BE2C (cell line): ENCODE measurements at regions not wholly inside any gene's neighbourhood (a gene's known extent, or its start where the extent isn't known, plus 50 kb on each side); places are given as distances from the start of the nearest gene placed in this dataset.

Source experiments
- DNase-seq: peaks from one replicate; pipeline ENCODE4 v3.0.0-alpha.2; 2020
- H3K27me3 ChIP-seq: fragments of 250-450 bp; sonication (Bioruptor Pico); 2 replicates; pipeline ENCODE4 v1.5.1; 2020; ENCODE audit warnings: mild to moderate bottlenecking
- H3K36me3 ChIP-seq: fragments of 250-450 bp; sonication (Bioruptor Pico); 2 replicates; pipeline ENCODE4 v1.5.1; 2020; ENCODE audit warnings: mild to moderate bottlenecking
- H3K4me1 ChIP-seq: fragments of 250-450 bp; sonication (Bioruptor Pico); 2 replicates; pipeline ENCODE4 v1.5.1; 2020
- H3K4me3 ChIP-seq: 2 replicates; pipeline ENCODE4 v1.5.1; 2011; ENCODE audit warnings: low read depth, low read length
- H3K9me3 ChIP-seq: fragments of 250-450 bp; sonication (Bioruptor Pico); 2 replicates; pipeline ENCODE4 v1.5.1; 2020
- TF ChIP-seq, protein P1 (sequence below): IDR thresholded peaks from 2 replicates; pipeline ENCODE4 v1.5.1; 2012; ENCODE audit warnings: mild to moderate bottlenecking, low read depth, low read length

DNA sequence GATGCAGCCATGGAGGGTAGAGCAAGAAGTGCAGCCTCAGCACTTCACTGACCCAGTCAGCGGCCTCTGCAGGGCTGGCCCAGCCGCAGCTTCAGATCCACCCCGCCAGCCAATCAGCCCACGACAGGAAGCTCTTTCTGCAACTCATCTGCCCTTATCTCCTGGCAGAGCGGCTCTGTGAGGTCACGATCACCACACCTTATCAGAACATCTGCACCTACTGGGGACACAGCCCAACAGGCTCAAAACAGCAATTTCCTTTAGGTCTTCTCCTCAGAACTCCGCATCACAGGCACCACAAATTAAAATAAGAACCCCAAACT is 287.3 kb downstream of the BCL11B start:
- no peak overlapping the region for H3K4me3 ChIP-seq
- no peaks in the 10 kb centered on the region for H3K4me1 ChIP-seq
- no peaks in the 10 kb centered on the region for H3K27me3 ChIP-seq
- no peak for DNase-seq
- no peaks in the 10 kb centered on the region for H3K36me3 ChIP-seq
- TF ChIP-seq, protein P1, sequence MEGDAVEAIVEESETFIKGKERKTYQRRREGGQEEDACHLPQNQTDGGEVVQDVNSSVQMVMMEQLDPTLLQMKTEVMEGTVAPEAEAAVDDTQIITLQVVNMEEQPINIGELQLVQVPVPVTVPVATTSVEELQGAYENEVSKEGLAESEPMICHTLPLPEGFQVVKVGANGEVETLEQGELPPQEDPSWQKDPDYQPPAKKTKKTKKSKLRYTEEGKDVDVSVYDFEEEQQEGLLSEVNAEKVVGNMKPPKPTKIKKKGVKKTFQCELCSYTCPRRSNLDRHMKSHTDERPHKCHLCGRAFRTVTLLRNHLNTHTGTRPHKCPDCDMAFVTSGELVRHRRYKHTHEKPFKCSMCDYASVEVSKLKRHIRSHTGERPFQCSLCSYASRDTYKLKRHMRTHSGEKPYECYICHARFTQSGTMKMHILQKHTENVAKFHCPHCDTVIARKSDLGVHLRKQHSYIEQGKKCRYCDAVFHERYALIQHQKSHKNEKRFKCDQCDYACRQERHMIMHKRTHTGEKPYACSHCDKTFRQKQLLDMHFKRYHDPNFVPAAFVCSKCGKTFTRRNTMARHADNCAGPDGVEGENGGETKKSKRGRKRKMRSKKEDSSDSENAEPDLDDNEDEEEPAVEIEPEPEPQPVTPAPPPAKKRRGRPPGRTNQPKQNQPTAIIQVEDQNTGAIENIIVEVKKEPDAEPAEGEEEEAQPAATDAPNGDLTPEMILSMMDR, result no peak
- H3K9me3 ChIP-seq, result no peaks in the 10 kb centered on the region

DNA sequence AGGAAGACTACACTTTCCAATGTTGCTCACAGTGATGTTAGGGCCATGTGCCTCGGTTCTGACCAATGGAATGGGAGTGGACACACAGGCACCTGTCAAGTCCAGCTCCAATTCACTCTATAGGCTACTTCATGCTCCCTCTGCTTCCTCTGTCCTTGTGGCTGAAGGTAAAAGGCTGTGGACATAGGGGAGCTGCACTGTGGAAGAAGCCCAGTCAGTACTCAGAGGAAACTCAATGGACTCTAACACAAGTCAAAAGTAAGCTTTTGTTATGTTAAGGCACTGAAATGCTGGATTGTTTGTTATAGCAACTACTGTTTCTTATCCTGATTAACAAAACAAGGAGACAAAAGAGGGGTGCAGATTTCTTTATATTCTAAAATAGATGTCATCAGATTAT is 278.2 kb downstream of the BCL11B start:
- no peaks in the 10 kb centered on the region for H3K9me3 ChIP-seq
- no peaks in the 10 kb centered on the region for H3K36me3 ChIP-seq
- H3K27me3 ChIP-seq, result no peaks in the 10 kb centered on the region
- TF ChIP-seq, protein P1, result no peak
- no peak for DNase-seq
- no peak overlapping the region for H3K4me3 ChIP-seq
- H3K4me1 ChIP-seq, result no peaks in the 10 kb centered on the region

DNA sequence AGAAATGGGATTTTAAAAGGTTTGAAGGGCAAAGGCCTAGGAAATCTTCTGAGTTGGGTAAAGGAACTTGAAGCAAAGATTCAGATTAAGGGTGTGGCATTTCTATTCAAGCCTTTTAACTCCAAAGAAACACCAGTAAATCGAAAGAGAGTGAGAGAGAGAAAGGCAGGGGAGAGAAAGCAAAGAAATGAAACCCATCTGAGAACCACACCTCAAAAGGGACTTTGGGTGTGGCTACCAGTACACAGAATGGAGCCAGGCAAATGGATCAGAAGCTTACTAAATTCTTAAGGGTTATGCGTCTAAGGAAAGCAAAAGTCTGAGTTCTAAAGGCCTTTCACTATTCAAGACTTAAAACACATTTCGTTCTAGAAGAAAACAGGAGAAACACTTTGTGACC is 277.4 kb downstream of the BCL11B start:
- Histone ChIP-seq H3K36me3 (no peaks in the 10 kb centered on the region), H3K4me3 (no peak overlapping the region), H3K9me3 (no peaks in the 10 kb centered on the region), H3K27me3 (no peaks in the 10 kb centered on the region), H3K4me1 (no peaks in the 10 kb centered on the region)
- no peak for DNase-seq
- TF ChIP-seq, protein P1, result no peak

DNA sequence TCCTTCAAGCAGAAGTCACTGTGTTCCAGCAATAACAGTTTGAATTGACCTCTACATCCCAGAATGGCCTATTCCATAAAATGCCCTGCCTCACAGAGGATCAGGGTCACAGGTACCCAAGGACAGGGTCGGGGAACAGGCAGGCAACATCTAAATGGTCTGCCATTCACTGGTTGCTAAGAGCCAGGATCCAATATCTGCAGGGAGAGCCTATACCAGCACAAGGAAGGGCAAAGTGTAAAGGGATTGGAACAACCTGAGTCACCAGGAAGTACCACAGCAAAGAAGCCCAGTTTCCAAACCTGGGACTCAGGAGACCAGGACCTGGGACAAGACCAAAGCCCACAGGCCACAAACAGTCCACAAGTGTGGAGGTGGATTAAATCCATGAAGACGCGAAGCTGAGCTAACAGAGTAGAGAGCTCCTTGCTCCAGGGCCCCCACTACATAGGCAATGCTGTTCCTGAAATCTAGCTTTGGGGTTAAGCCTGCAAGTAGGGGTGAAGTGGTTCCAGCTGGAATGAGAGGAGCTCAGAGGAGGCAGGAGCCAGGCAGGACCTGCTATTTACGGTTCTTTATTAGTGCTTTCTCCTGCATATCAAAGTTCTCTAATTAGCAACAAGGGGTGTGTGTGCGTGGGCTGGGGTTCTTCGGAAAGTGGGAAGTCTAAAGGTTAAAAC is 274.3 kb downstream of the BCL11B start:
- H3K9me3 ChIP-seq, result no peaks in the 10 kb centered on the region
- DNase-seq, result no peak
- no peaks in the 10 kb centered on the region for H3K36me3 ChIP-seq
- H3K27me3 ChIP-seq, result no peaks in the 10 kb centered on the region
- TF ChIP-seq, protein P1, result no peak
- H3K4me3 ChIP-seq, result no peak overlapping the region
- no peaks in the 10 kb centered on the region for H3K4me1 ChIP-seq

DNA sequence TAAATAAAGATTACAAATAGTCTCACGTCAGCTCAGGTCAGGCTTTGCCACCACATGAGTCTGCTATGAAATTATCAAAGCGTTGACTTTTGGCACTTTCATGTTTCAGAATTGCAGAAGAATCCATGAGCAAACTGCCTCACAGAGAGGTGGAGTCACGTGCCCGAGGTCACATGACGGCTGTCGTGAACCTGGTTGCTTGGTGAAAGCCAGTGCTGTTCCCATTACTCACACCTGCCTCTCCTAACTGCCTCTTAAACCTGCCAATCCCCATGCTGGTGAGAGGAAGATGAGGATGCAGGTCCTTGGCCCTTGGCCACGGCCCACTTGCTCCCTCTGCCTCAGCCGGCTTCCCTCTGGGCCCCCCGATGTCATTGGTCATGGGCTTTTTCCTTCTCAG is 272.7 kb downstream of the BCL11B start:
- no peak overlapping the region for H3K4me3 ChIP-seq
- H3K4me1 ChIP-seq, result no peaks in the 10 kb centered on the region
- TF ChIP-seq, protein P1, result no peak
- no peak for DNase-seq
- no peaks in the 10 kb centered on the region for H3K27me3 ChIP-seq
- H3K36me3 ChIP-seq, result no peaks in the 10 kb centered on the region
- H3K9me3 ChIP-seq, result no peaks in the 10 kb centered on the region

DNA sequence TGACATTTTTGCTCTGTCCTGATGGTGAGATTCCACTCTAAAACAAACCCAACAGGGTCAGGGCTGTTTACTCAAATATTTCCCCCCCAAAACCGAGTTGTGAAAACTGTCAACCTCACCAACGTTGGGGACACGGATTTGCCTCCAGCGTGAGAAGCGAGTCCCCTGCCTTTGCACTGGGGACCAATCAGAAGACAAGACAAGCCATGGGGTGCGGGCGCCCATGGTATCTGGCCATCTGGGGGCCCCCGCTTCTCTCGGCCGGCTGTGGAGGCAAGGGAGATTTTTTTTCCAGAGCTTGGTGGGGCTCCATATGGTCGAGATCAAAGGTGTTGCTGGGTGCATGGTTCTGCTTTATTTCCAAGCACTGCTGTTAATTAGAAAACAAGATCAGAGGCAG is 272.1 kb downstream of the BCL11B start:
- Histone ChIP-seq H3K4me3 (no peak overlapping the region), H3K9me3 (no peaks in the 10 kb centered on the region), H3K27me3 (no peaks in the 10 kb centered on the region), H3K4me1 (no peaks in the 10 kb centered on the region), H3K36me3 (no peaks in the 10 kb centered on the region)
- TF ChIP-seq, protein P1, result no peak
- DNase-seq, result no peak
